ENCODE measurements at regions not wholly inside any gene's neighbourhood (a gene's known extent, or its start where the extent isn't known, plus 50 kb on each side); places are given as distances from the start of the nearest gene placed in this dataset.

GRCh38 chr4:160276785-160277325 lies 1174.0 kb downstream of the RAPGEF2 start:
- H3K4me3 ChIP-seq (ENCODE audit: insufficient read depth, low read length), result no peak overlapping the region
- no peak overlapping the region for H3K27ac ChIP-seq (ENCODE audit: low read depth, low read length)
- no peak for DNase-seq (ENCODE audit: insufficient read length, low spot score, missing footprints)
- no peaks in the 10 kb centered on the region for H3K4me1 ChIP-seq (ENCODE audit: insufficient read depth, low read length)
- no peak overlapping the region for H3K4me2 ChIP-seq (ENCODE audit: insufficient read depth, low read length)
- no peaks in the 10 kb centered on the region for H4K20me1 ChIP-seq (ENCODE audit: insufficient read depth, low read length)
- no peaks in the 10 kb centered on the region for H3K79me2 ChIP-seq (ENCODE audit: insufficient read depth, low read length)
- no peaks in the 10 kb centered on the region for H3K27me3 ChIP-seq (ENCODE audit: insufficient read depth, low read length)
- H3K36me3 ChIP-seq (ENCODE audit: insufficient read depth, low read length), result no peaks in the 10 kb centered on the region
- no peak for TF ChIP-seq CTCF (IDR thresholded peaks at IDR 0.05; ENCODE audit: extremely low read depth, low read depth, low read length)
- no peak overlapping the region for H2AFZ ChIP-seq (ENCODE audit: low read length)
- no peaks in the 10 kb centered on the region for H3K9me3 ChIP-seq (ENCODE audit: low read depth, low read length)

GRCh38 chr4:160283081-160283480 lies 1180.2 kb downstream of the RAPGEF2 start:
- no peaks in the 10 kb centered on the region for H3K4me1 ChIP-seq (ENCODE audit: insufficient read depth, low read length)
- no peak overlapping the region for H3K4me2 ChIP-seq (ENCODE audit: insufficient read depth, low read length)
- H3K9me3 ChIP-seq (ENCODE audit: low read depth, low read length), result peaks cover 2% of the 10 kb centered on the region
- no peak for DNase-seq (ENCODE audit: insufficient read length, low spot score, missing footprints)
- H3K36me3 ChIP-seq (ENCODE audit: insufficient read depth, low read length), result no peaks in the 10 kb centered on the region
- H3K79me2 ChIP-seq (ENCODE audit: insufficient read depth, low read length), result no peaks in the 10 kb centered on the region
- H2AFZ ChIP-seq (ENCODE audit: low read length), result no peak overlapping the region
- H4K20me1 ChIP-seq (ENCODE audit: insufficient read depth, low read length), result no peaks in the 10 kb centered on the region
- no peak for TF ChIP-seq CTCF (IDR thresholded peaks at IDR 0.05; ENCODE audit: extremely low read depth, low read depth, low read length)
- H3K4me3 ChIP-seq (ENCODE audit: insufficient read depth, low read length), result no peak overlapping the region
- no peak overlapping the region for H3K27ac ChIP-seq (ENCODE audit: low read depth, low read length)
- H3K27me3 ChIP-seq (ENCODE audit: insufficient read depth, low read length), result no peaks in the 10 kb centered on the region

DNA sequence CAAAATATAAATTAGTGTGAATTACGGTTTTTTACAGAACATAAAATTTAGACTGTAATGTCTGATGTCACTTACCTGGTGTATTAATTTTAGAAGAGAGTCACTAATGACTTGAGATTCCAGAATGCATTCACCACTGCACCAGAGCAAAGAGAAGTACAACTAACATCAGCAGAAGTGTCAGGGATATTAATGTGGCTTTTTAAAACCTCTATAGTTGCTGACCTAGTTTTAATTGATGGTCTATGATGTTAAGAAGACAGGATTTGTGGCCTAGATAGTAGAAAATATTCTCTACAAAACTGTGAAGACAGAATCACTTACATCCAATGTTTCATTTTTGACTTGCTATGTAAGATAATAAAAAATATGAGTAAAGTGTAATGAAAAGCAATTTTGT lies 1181.6 kb downstream of the RAPGEF2 start:
- no peaks in the 10 kb centered on the region for H3K4me1 ChIP-seq (ENCODE audit: insufficient read depth, low read length)
- DNase-seq (ENCODE audit: insufficient read length, low spot score, missing footprints), result no peak

GRCh38 chr4:160286051-160286450 lies 1183.2 kb downstream of the RAPGEF2 start:
- TF ChIP-seq CTCF (IDR thresholded peaks at IDR 0.05; ENCODE audit: extremely low read depth, low read depth, low read length), result no peak
- H3K36me3 ChIP-seq (ENCODE audit: insufficient read depth, low read length), result no peaks in the 10 kb centered on the region
- no peak overlapping the region for H3K4me3 ChIP-seq (ENCODE audit: insufficient read depth, low read length)
- H2AFZ ChIP-seq (ENCODE audit: low read length), result no peak overlapping the region
- H3K79me2 ChIP-seq (ENCODE audit: insufficient read depth, low read length), result no peaks in the 10 kb centered on the region
- no peaks in the 10 kb centered on the region for H3K27me3 ChIP-seq (ENCODE audit: insufficient read depth, low read length)
- H3K4me2 ChIP-seq (ENCODE audit: insufficient read depth, low read length), result no peak overlapping the region
- DNase-seq (ENCODE audit: insufficient read length, low spot score, missing footprints), result no peak
- no peaks in the 10 kb centered on the region for H3K4me1 ChIP-seq (ENCODE audit: insufficient read depth, low read length)
- no peaks in the 10 kb centered on the region for H4K20me1 ChIP-seq (ENCODE audit: insufficient read depth, low read length)
- H3K9me3 ChIP-seq (ENCODE audit: low read depth, low read length), result peaks cover 2% of the 10 kb centered on the region
- no peak overlapping the region for H3K27ac ChIP-seq (ENCODE audit: low read depth, low read length)

More for the DNA sequence above, 1181.6 kb downstream of the RAPGEF2 start:
- H3K9me3 ChIP-seq (ENCODE audit: low read depth, low read length), result peaks cover 2% of the 10 kb centered on the region
- no peaks in the 10 kb centered on the region for H3K79me2 ChIP-seq (ENCODE audit: insufficient read depth, low read length)
- H3K4me3 ChIP-seq (ENCODE audit: insufficient read depth, low read length), result no peak overlapping the region
- no peak overlapping the region for H3K27ac ChIP-seq (ENCODE audit: low read depth, low read length)
- no peaks in the 10 kb centered on the region for H3K36me3 ChIP-seq (ENCODE audit: insufficient read depth, low read length)
- H3K4me2 ChIP-seq (ENCODE audit: insufficient read depth, low read length), result no peak overlapping the region
- no peak overlapping the region for H2AFZ ChIP-seq (ENCODE audit: low read length)
- H4K20me1 ChIP-seq (ENCODE audit: insufficient read depth, low read length), result no peaks in the 10 kb centered on the region
- H3K27me3 ChIP-seq (ENCODE audit: insufficient read depth, low read length), result no peaks in the 10 kb centered on the region
- TF ChIP-seq CTCF (IDR thresholded peaks at IDR 0.05; ENCODE audit: extremely low read depth, low read depth, low read length), result no peak
